C4-2B (cell line): ENCODE measurements at regions not wholly inside any gene's neighbourhood (a gene's known extent, or its start where the extent isn't known, plus 50 kb on each side); places are given as distances from the start of the nearest gene placed in this dataset.

Experiments
- H3K27ac ChIP-seq: fragments of 450-650 bp; 2 replicates; pipeline ENCODE4 v1.5.1; 2017
- ZFX ChIP-seq: fragments of 450-650 bp; IDR thresholded peaks from 2 replicates; pipeline ENCODE4 v1.6.1; 2017
- TF ChIP-seq, protein P1 (sequence below): fragments of 450-650 bp; conservative IDR thresholded peaks from 2 replicates; pipeline ENCODE4 v1.5.1; 2017; ENCODE audit warnings: mild to moderate bottlenecking

DNA sequence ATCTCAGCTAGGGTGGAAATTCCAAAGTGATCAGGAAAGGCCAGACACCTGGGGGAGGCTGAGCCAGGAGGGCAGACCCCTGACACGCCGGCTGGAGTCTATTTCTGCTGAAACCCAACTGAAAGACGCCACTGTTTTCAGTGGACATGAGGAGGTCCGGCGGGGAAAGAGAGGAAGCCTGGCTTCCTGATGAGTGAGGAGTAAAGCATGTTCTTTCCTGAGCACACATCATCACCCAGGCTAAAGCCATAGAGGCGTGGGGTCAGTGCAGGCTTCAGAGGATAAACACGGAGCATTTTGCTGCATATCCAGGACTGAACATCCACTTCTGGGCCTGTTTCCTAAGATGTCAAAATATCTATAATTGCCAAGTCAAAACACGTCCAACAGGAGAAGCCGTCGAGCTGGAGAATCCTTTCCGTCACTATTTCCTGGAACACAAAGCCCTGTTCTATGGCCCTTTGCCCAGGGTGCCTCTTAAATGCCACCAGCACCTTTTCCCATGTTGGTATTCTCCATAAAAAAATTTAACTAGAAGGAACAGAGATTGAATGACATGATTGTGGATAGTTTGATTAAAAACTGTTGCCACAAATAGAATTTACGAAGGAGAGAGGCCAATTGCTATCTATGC lies 597.9 kb upstream of the ADAMTS16 start:
- H3K27ac ChIP-seq: peak overlapping the region; percentile 76
- TF ChIP-seq, protein P1, sequence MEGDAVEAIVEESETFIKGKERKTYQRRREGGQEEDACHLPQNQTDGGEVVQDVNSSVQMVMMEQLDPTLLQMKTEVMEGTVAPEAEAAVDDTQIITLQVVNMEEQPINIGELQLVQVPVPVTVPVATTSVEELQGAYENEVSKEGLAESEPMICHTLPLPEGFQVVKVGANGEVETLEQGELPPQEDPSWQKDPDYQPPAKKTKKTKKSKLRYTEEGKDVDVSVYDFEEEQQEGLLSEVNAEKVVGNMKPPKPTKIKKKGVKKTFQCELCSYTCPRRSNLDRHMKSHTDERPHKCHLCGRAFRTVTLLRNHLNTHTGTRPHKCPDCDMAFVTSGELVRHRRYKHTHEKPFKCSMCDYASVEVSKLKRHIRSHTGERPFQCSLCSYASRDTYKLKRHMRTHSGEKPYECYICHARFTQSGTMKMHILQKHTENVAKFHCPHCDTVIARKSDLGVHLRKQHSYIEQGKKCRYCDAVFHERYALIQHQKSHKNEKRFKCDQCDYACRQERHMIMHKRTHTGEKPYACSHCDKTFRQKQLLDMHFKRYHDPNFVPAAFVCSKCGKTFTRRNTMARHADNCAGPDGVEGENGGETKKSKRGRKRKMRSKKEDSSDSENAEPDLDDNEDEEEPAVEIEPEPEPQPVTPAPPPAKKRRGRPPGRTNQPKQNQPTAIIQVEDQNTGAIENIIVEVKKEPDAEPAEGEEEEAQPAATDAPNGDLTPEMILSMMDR: no peak
- no peak for TF ChIP-seq ZFX

DNA sequence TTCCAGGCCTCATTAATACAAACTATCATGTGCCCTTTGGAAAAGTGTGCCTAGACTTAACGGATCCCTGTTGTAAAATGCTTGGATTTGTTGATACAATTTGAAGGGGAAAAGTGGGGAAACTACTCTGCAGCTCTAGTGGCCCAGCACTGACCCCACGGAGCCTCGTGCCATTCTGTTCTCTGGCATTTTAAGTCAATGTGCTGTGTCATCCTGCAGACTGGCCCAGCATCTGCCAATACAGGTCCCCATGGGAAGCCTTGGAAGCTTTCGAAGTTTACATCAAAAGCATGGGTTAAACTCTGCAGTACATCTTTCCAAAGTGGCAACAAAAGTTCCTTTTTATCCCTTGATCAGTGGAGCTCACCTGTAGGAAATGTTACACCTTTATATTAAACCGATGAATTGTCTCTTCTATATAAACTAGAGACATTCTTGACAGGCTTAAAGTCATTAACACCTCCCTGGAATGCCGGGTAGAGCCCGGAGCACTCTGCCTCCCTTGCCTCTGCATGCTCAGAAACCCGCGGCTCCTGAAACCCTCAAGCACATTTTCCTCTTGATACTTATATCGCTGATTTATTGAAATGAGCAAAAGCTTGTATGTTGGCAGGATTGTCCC lies 596.0 kb upstream of the ADAMTS16 start:
- TF ChIP-seq, protein P1: no peak
- TF ChIP-seq ZFX: no peak
- peak overlapping the region; percentile 76 for H3K27ac ChIP-seq

DNA sequence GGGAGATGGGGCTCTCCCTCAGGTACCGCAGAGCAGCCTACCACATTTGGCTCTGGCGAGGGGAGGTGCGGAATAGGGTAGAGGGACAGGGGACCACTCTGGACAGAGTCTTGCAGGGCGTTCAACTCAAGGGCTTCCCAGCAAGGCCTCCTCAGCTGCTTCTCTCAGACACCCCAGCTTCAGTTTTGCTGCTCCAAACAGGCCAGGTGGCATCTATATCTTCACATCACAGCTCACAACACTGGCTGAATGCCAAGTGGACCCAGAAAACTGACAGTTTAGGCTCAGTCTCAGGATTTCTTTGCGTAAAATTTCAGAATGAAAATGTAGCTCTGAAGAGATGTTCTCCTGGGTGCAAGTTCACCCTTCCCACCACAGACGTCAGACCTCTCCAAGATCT lies 592.6 kb upstream of the ADAMTS16 start:
- no peak overlapping the region for H3K27ac ChIP-seq
- TF ChIP-seq ZFX: no peak
- TF ChIP-seq, protein P1: no peak

- TF ChIP-seq ZFX: no peak
- TF ChIP-seq, protein P1: no peak
- no peak overlapping the region for H3K27ac ChIP-seq
Observed at GRCh38 chr5:4548341-4548740, 591.8 kb upstream of the ADAMTS16 start.

GRCh38 chr5:4549351-4549750 lies 590.8 kb upstream of the ADAMTS16 start:
- TF ChIP-seq, protein P1: no peak
- TF ChIP-seq ZFX: no peak
- no peak overlapping the region for H3K27ac ChIP-seq

DNA sequence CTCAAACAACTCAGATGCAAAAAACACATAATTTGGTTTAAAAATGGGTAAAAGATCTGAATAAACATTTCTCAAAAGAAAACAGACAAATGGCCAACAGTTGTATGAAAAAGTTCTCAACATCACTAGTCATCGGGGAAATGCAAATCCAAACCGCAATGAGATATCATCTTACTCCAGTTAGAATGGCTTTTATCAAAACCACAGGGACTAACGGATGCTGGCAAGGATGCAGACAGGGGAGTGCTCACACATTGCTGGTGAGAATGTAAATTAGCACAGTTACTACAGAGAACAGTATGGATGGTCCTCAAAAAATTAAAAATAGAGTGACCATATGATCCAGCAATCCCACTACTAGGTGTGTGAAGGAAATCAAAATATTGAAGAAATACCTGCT lies 589.1 kb upstream of the ADAMTS16 start:
- TF ChIP-seq ZFX: no peak
- TF ChIP-seq, protein P1: no peak

DNA sequence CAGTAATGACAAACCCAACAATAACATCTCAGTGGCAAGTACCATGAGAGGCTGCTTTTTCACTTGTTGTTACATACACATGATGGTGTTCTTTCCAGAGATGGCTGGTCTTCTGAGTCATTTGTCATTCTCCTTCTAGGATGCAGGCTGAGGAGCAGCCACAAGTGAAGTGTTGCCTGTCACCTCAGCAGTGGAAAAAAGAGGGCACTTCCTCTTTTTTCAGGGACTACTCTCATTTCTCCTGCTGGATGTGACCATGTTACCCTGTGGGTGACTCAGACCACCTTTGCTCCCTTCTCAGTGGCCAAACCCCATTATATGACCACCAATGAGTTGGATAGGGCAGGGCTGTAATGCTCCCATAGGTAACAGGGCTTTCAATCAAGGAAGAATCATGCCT lies 587.0 kb upstream of the ADAMTS16 start:
- no peak overlapping the region for H3K27ac ChIP-seq
- no peak for TF ChIP-seq ZFX
- TF ChIP-seq, protein P1: no peak

More for the DNA sequence above, 589.1 kb upstream of the ADAMTS16 start:
- H3K27ac ChIP-seq: no peak overlapping the region
